Right ventricle myocardium superior (tissue), 1 donor: ENCODE measurements at regions not wholly inside any gene's neighbourhood (a gene's known extent, or its start where the extent isn't known, plus 50 kb on each side); places are given as distances from the start of the nearest gene placed in this dataset.
"Not testable (repeated sequence)": the region's sequence is repeated elsewhere in the genome, so short reads cannot be mapped to it uniquely, and the experiment has no call there.

Experiments
- ATAC-seq: fragments of 200-7000 bp; cut with Tn5 transposase; one replicate; pipeline ENCODE4 v1.9.1; 2020; ENCODE audit warnings: mild to moderate bottlenecking; ENCODE audit not compliant: poor library complexity
- DNase-seq: peaks from one replicate; pipeline ENCODE4 v3.0.0-alpha.2; 2020
- intact Hi-C: fragments of 100-400 bp; cut with DNase I; formaldehyde crosslinking; loops from one replicate; pipeline ENCODE4 v1.11.2; 2022
- donor health status: DM: no; HTN: yes; CAD: no; lungs with severe emphysema.

GRCh38 chr4:186946136-186946535, 222.5 kb upstream of the FAT1 start:
- DNase-seq, result no peak
- ATAC-seq, result no peak
- intact Hi-C loops, result no loop called here

- DNase-seq, result no peak
- intact Hi-C loops, result no loop called here
- ATAC-seq, result peak; percentile 61
Measured at GRCh38 chr4:186946682-186947294, 223.1 kb upstream of the FAT1 start.

- no peak for DNase-seq
- intact Hi-C loops, result no loop called here
- ATAC-seq, result peak; percentile 64
Measured at GRCh38 chr4:186948361-186949242, 224.9 kb upstream of the FAT1 start.

GRCh38 chr4:186949847-186950246, 226.2 kb upstream of the FAT1 start:
- intact Hi-C loops, result no loop called here

GRCh38 chr4:186952709-186953108, 229.1 kb upstream of the FAT1 start:
- DNase-seq (no peak), ATAC-seq (no peak)
- intact Hi-C loops, result no loop called here

More at GRCh38 chr4:186949847-186950246, 226.2 kb upstream of the FAT1 start:
- DNase-seq (no peak), ATAC-seq (no peak)

GRCh38 chr4:186953599-186954260, 230.1 kb upstream of the FAT1 start:
- peak; percentile 46 for DNase-seq
- intact Hi-C loops, result no loop called here
- peak; percentile 55 for ATAC-seq

- intact Hi-C loops, result no loop called here
- DNase-seq (no peak), ATAC-seq (no peak)
Measured at GRCh38 chr4:186954509-186954908, 230.9 kb upstream of the FAT1 start.

GRCh38 chr4:186954956-186955355, 231.3 kb upstream of the FAT1 start:
- intact Hi-C loops, result no loop called here
- ATAC-seq (no peak), DNase-seq (no peak)

GRCh38 chr4:186957952-186958555, 234.4 kb upstream of the FAT1 start:
- no peak for DNase-seq
- ATAC-seq, result no peak
- intact Hi-C loops, result no loop called here

- DNase-seq, result no peak
- intact Hi-C loops, result no loop called here
- ATAC-seq, result no peak
Measured at GRCh38 chr4:186958726-186959350, 235.2 kb upstream of the FAT1 start.

GRCh38 chr4:186979961-186980745, 256.5 kb upstream of the FAT1 start:
- no peak for ATAC-seq
- DNase-seq, result no peak
- intact Hi-C loops, result no loop called here

- intact Hi-C loops, result no loop called here
- DNase-seq, result no peak
- no peak for ATAC-seq
Measured at GRCh38 chr4:186981161-186981560, 257.5 kb upstream of the FAT1 start.

- no peak for DNase-seq
- ATAC-seq, result no peak
- intact Hi-C loops, result no loop called here
Measured at GRCh38 chr4:186982160-186982559, 258.5 kb upstream of the FAT1 start.

- intact Hi-C loops, result no loop called here
- no peak for ATAC-seq
- no peak for DNase-seq
Measured at GRCh38 chr4:186984105-186984644, 260.5 kb upstream of the FAT1 start.

GRCh38 chr4:186999686-187000085, 276.0 kb upstream of the FAT1 start:
- no peak for ATAC-seq
- DNase-seq, result no peak
- intact Hi-C loops, result no loop called here

GRCh38 chr4:187000281-187000680, 276.6 kb upstream of the FAT1 start:
- DNase-seq, result no peak
- intact Hi-C loops, result no loop called here
- no peak for ATAC-seq

- DNase-seq, intact Hi-C loops, ATAC-seq: not testable (repeated sequence)
Measured at GRCh38 chr4:187002133-187002532, 278.5 kb upstream of the FAT1 start.

- intact Hi-C loops, result no loop called here
- DNase-seq, result no peak
- no peak for ATAC-seq
Measured at GRCh38 chr4:187004628-187005027, 281.0 kb upstream of the FAT1 start.
